Lung (tissue), 11 donors: ENCODE measurements at regions not wholly inside any gene's neighbourhood (a gene's known extent, or its start where the extent isn't known, plus 50 kb on each side); places are given as distances from the start of the nearest gene placed in this dataset.
A peak's percentile ranks its signal among the peaks of the same experiment; 100 is the strongest.

Source experiments
- ATAC-seq: fragments of 200-7000 bp; cut with Tn5 transposase; one replicate; pipeline ENCODE4 v1.9.1; 2020; ENCODE audit warnings: moderate number of reproducible peaks; ENCODE audit not compliant: insufficient read depth, low FRiP score
- DNase-seq, 3 donors: peaks; one replicate each; pipeline ENCODE4 v3.0.0-alpha.2; 2013 to 2017
- H3K27ac ChIP-seq, 2 donors: one replicate each; pipeline ENCODE4 v1.5.1; 2013; ENCODE audit warnings: mild to moderate bottlenecking in 2 of 2, moderate library complexity in 2 of 2, control low read depth in 1 of 2, inconsistent platforms in 1 of 2, low read depth in 1 of 2, low read length in 1 of 2
- H3K27me3 ChIP-seq, 3 donors: one replicate each; pipeline ENCODE4 v1.5.1; 2013; ENCODE audit warnings: low read length in 2 of 3; ENCODE audit not compliant: control insufficient read depth in 3 of 3, insufficient read depth in 3 of 3
- H3K36me3 ChIP-seq, 4 donors: one replicate each; pipeline ENCODE4 v1.5.1; 2013; ENCODE audit warnings: low read length in 4 of 4, mild to moderate bottlenecking in 1 of 4, moderate library complexity in 1 of 4; ENCODE audit not compliant: control insufficient read depth in 4 of 4, insufficient read depth in 4 of 4
- H3K4me1 ChIP-seq, 5 donors: one replicate each; pipeline ENCODE4 v1.5.1; 2013; ENCODE audit warnings: low read length in 5 of 5, mild to moderate bottlenecking in 2 of 5, moderate library complexity in 1 of 5; ENCODE audit not compliant: control insufficient read depth in 5 of 5, insufficient read depth in 5 of 5
- H3K4me3 ChIP-seq: one replicate; pipeline ENCODE4 v1.5.1; 2013; ENCODE audit warnings: mild to moderate bottlenecking, control low read depth, moderate library complexity
- H3K9ac ChIP-seq, 2 donors: one replicate each; pipeline ENCODE4 v1.5.1; 2013; ENCODE audit warnings: low read length in 2 of 2, control low read depth in 1 of 2; ENCODE audit not compliant: insufficient read depth in 1 of 2
- H3K9me3 ChIP-seq, 4 donors: one replicate each; pipeline ENCODE4 v1.5.1; 2013; ENCODE audit warnings: low read length in 3 of 4, mild to moderate bottlenecking in 1 of 4, moderate library complexity in 1 of 4; ENCODE audit not compliant: control insufficient read depth in 4 of 4, insufficient read depth in 3 of 4
- CTCF ChIP-seq: IDR thresholded peaks from 2 replicates; pipeline ENCODE4 v1.5.1; 2012; ENCODE audit warnings: mild to moderate bottlenecking; ENCODE audit errors: control extremely low read depth, extremely low read depth
- WGBS, 2 donors: extraction: QIAGEN DNeasy Blood & Tissue Kit; methylation state at CpG; one replicate each; pipeline ENCODE4 v1.1.7; 2013; 5-methylcytosine and 5-hydroxymethylcytosine counted together
- donor health status: control.
- donor health status: control.
- donor health status: Bipolar disorder and iron deficiency.
- donor health status: healthy.
- donor health status: DM: yes; HTN: yes; CAD: no.

- Histone ChIP-seq H3K9me3 (no peaks in the 10 kb centered on the region), H3K36me3 (no peaks in the 10 kb centered on the region), H3K27me3 (peaks cover 6 to 25% (median 6%) of the 10 kb centered on the region in 3 donors), H3K4me3 (no peak overlapping the region), H3K27ac (no peak overlapping the region), H3K4me1 (peaks cover 0 to 2% (median 0%) of the 10 kb centered on the region in 5 donors), H3K9ac (no peak overlapping the region)
- ATAC-seq (no peak), DNase-seq (peak; percentile 1 to 38 (median 31))
- no peak for TF ChIP-seq CTCF
- WGBS, 2 donors = 7 to 14% methylated on average over 11 of the region's 11 CpGs
Observed at GRCh38 chr12:130014485-130014807, 110.6 kb upstream of the TMEM132D start.

GRCh38 chr12:130016194-130016593, 112.4 kb upstream of the TMEM132D start:
- no peak overlapping the region for H3K27ac ChIP-seq
- no peaks in the 10 kb centered on the region for H3K36me3 ChIP-seq
- H3K4me3 ChIP-seq = no peak overlapping the region
- H3K4me1 ChIP-seq = peaks cover 0 to 2% (median 0%) of the 10 kb centered on the region in 5 donors
- DNase-seq (no peak), ATAC-seq (no peak)
- no peak overlapping the region for H3K9ac ChIP-seq
- TF ChIP-seq CTCF = no peak
- H3K27me3 ChIP-seq = peaks cover 6 to 25% (median 6%) of the 10 kb centered on the region in 3 donors
- 79 to 81% methylated on average over 5 of the region's 5 CpGs for WGBS, 2 donors
- no peaks in the 10 kb centered on the region for H3K9me3 ChIP-seq

GRCh38 chr12:130016986-130017385, 113.2 kb upstream of the TMEM132D start:
- Histone ChIP-seq H3K4me1 (peaks cover 0 to 2% (median 0%) of the 10 kb centered on the region in 5 donors), H3K9ac (no peak overlapping the region), H3K4me3 (no peak overlapping the region), H3K27ac (no peak overlapping the region), H3K9me3 (no peaks in the 10 kb centered on the region), H3K27me3 (peaks cover 6 to 23% (median 6%) of the 10 kb centered on the region in 3 donors), H3K36me3 (no peaks in the 10 kb centered on the region)
- no peak for TF ChIP-seq CTCF
- ATAC-seq (no peak), DNase-seq (no peak)
- 90 to 93% methylated on average over 17 of the region's 17 CpGs for WGBS, 2 donors
